Neuronal stem cell (in vitro differentiated cells): ENCODE measurements at regions not wholly inside any gene's neighbourhood (a gene's known extent, or its start where the extent isn't known, plus 50 kb on each side); places are given as distances from the start of the nearest gene placed in this dataset.

Source experiments
- DNase-seq: peaks from one replicate; pipeline ENCODE4 v3.0.0-alpha.2; 2013; ENCODE audit warnings: low spot score
- H2AFZ ChIP-seq: one replicate; pipeline ENCODE4 v1.6.1; 2013; ENCODE audit warnings: mild to moderate bottlenecking, low read length, inconsistent platforms
- H2AK5ac ChIP-seq: 2 replicates; pipeline ENCODE4 v1.6.1; 2013; ENCODE audit warnings: low read depth, mild to moderate bottlenecking, inconsistent platforms, low read length, moderate library complexity, mixed read lengths
- H2BK120ac ChIP-seq: 2 replicates; pipeline ENCODE4 v1.6.1; 2013; ENCODE audit warnings: low read depth, mild to moderate bottlenecking, inconsistent platforms, low read length, moderate library complexity, mixed read lengths
- H2BK12ac ChIP-seq: one replicate; pipeline ENCODE4 v1.6.1; 2013; ENCODE audit warnings: low read length, inconsistent platforms
- H2BK15ac ChIP-seq: 2 replicates; pipeline ENCODE4 v1.6.1; 2013; ENCODE audit warnings: mild to moderate bottlenecking, low read length, inconsistent platforms, mixed read lengths
- H2BK5ac ChIP-seq: one replicate; pipeline ENCODE4 v1.6.1; 2013; ENCODE audit warnings: inconsistent platforms, mild to moderate bottlenecking, low read length, moderate library complexity
- H3K14ac ChIP-seq: one replicate; pipeline ENCODE4 v1.6.1; 2013; ENCODE audit warnings: low read length, inconsistent platforms
- H3K18ac ChIP-seq: 2 replicates; pipeline ENCODE4 v1.6.1; 2013; ENCODE audit warnings: low read length, inconsistent platforms
- H3K23ac ChIP-seq: 2 replicates; pipeline ENCODE4 v1.6.1; 2013; ENCODE audit warnings: low read depth, mild to moderate bottlenecking, mixed read lengths, low read length, inconsistent platforms; ENCODE audit not compliant: poor library complexity
- H3K27ac ChIP-seq: replicated peaks from 3 replicates; pipeline ENCODE4 v1.5.1; 2013; ENCODE audit warnings: low read length, inconsistent platforms
- H3K27me3 ChIP-seq, 3 experiments: 2 replicates each; pipeline ENCODE4 v1.6.1; 2013; ENCODE audit warnings: low read length in 3 of 3, mild to moderate bottlenecking in 2 of 3, inconsistent platforms in 1 of 3, low read depth in 1 of 3, mixed read lengths in 1 of 3, moderate library complexity in 1 of 3; ENCODE audit not compliant: control insufficient read depth in 3 of 3, insufficient read depth in 3 of 3
- H3K36me3 ChIP-seq, 2 donors: replicated peaks in 1 of 2; 2 replicates each; pipeline ENCODE4 v1.6.1; 2013; ENCODE audit warnings: low read length in 2 of 2; ENCODE audit not compliant: control insufficient read depth in 2 of 2, insufficient read depth in 2 of 2
- H3K4ac ChIP-seq: 2 replicates; pipeline ENCODE4 v1.6.1; 2013; ENCODE audit warnings: inconsistent platforms, mild to moderate bottlenecking, low read length, moderate library complexity
- H3K4me1 ChIP-seq, 2 donors: 1 replicate in 1 of 2; 2 replicates in 1 of 2; pipeline ENCODE4 v1.6.1; 2013; ENCODE audit warnings: low read length in 2 of 2, low read depth in 1 of 2; ENCODE audit not compliant: control insufficient read depth in 2 of 2, insufficient read depth in 1 of 2
- H3K4me2 ChIP-seq: one replicate; pipeline ENCODE4 v1.6.1; 2013; ENCODE audit warnings: mild to moderate bottlenecking, low read length, inconsistent platforms; ENCODE audit not compliant: insufficient read depth, poor library complexity, severe bottlenecking
- H3K4me3 ChIP-seq, 2 donors: 2 replicates each; pipeline ENCODE4 v1.5.1; 2013; ENCODE audit warnings: low read length in 2 of 2, mild to moderate bottlenecking in 2 of 2, inconsistent platforms in 1 of 2, moderate library complexity in 1 of 2
- H3K79me1 ChIP-seq: one replicate; pipeline ENCODE4 v1.6.1; 2013; ENCODE audit warnings: low read depth, mild to moderate bottlenecking, inconsistent platforms, low read length, moderate library complexity
- H3K9ac ChIP-seq: one replicate; pipeline ENCODE4 v1.6.1; 2013; ENCODE audit warnings: mild to moderate bottlenecking, low read depth, low read length, inconsistent platforms; ENCODE audit not compliant: poor library complexity
- H3K9me3 ChIP-seq, 2 donors: replicated peaks in 1 of 2; 2 replicates each; pipeline versions ENCODE3 to v1.6.1; 2013; ENCODE audit warnings: low read length in 2 of 2, mild to moderate bottlenecking in 2 of 2, inconsistent platforms in 1 of 2, low read depth in 1 of 2, mixed read lengths in 1 of 2, moderate library complexity in 1 of 2; ENCODE audit not compliant: control insufficient read depth in 2 of 2, insufficient read depth in 1 of 2
- H4K8ac ChIP-seq: one replicate; pipeline ENCODE4 v1.6.1; 2013; ENCODE audit warnings: low read depth, mild to moderate bottlenecking, inconsistent platforms, low read length, moderate library complexity
- H4K91ac ChIP-seq: one replicate; pipeline ENCODE4 v1.6.1; 2013; ENCODE audit warnings: low read length, low read depth, mild to moderate bottlenecking, inconsistent platforms; ENCODE audit not compliant: poor library complexity
- WGBS, 2 donors: extraction: QIAGEN DNeasy Blood & Tissue Kit; methylation state at CpG; one replicate each; pipeline ENCODE4 v1.1.7; 2013; ENCODE audit warnings: missing lambda C conversion rate in 2 of 2, mixed read lengths in 1 of 2; ENCODE audit not compliant: insufficient read length in 2 of 2, insufficient replicate concordance in 1 of 2; ENCODE audit errors: extremely low coverage in 2 of 2; 5-methylcytosine and 5-hydroxymethylcytosine counted together

DNA sequence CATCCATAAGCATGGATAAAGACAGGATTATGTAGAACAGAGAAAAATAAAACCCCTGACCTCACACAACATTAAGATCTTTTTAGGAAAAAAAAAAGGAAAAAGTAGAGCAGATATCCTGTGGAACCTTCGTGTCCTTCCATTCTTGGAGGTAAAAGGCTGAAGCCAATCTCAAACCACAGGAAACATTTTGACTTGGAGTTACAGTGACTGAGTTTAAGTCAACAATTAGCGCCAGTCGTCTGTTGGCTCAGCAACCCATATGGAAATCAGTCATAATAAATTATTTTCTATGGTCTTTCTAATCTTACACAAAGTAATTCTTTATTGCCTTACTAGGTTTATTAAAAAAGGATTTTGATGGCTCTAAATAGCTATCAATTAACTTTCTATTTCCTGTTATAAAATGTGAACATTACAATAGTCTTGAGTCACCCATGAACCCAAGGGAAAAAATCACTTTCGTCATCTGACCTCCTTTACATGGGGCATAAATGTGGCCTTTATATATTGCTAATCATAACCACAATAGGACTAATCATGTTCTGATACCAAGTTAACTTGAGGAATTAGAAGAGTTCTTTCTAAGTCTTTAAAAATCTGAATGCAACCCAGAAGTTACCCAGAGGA lies 592.9 kb downstream of the TFAP2B start:
- Histone ChIP-seq H2BK5ac (no peak overlapping the region), H4K91ac (no peak overlapping the region), H3K23ac (no peak overlapping the region), H2AFZ (no peak overlapping the region), H4K8ac (no peak overlapping the region), H2BK12ac (no peak overlapping the region), H3K27ac (no peak overlapping the region), H3K18ac (no peak overlapping the region), H3K79me1 (no peaks in the 10 kb centered on the region), H2BK120ac (no peak overlapping the region), H3K4me1 (no peaks in the 10 kb centered on the region), H3K14ac (no peak overlapping the region), H3K4me3 (no peak overlapping the region), H3K36me3 (no peaks in the 10 kb centered on the region), H3K27me3 (no peaks in the 10 kb centered on the region), H3K9ac (no peak overlapping the region), H3K9me3 (no peaks in the 10 kb centered on the region), H3K4ac (no peak overlapping the region), H2BK15ac (no peak overlapping the region), H3K4me2 (no peak overlapping the region), H2AK5ac (no peak overlapping the region)
- no CpG with 5 or more reads among the region's 4 CpGs for WGBS, 2 donors
- no peak for DNase-seq

DNA sequence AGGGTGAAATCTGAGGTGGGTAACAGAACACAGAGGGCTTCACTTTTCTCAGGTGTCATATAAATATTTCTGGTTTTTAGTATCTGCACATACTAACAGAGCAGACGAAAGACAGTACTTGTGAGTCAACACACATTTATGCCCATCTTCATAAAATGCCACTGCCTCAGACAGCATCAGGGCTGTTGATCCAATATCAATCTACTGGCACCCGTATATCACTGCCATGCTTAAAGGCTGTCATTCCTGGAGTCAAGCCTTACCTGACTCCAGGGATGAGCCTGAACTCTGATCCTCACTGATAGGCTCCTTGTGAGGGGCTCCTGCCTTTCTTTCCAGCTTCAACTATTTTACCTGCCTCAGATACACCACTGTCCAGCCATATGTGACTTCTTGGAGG lies 595.7 kb downstream of the TFAP2B start:
- Histone ChIP-seq H3K14ac (no peak overlapping the region), H2BK5ac (no peak overlapping the region)
- WGBS, 2 donors, result no CpG with 5 or more reads among the region's 2 CpGs

DNA sequence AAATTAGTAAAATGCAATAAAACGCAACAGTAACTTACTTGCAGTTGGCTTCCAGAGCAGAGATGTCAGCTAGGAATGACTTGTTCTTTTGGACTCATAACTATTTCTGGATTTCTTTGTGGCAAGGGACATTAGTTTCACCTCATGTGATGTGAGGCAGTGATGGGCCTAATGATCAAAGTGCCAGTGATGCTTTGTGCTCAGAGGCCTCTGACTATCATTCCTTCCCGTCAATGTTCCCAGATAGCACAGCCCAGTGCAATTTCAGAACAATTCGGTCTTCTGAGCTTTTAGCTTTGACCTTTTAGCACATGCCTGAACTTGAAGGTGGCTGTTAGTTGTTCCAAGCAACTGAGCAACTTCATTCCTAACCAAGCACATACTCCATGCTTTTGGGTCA lies 596.8 kb downstream of the TFAP2B start:
- no peaks in the 10 kb centered on the region for H3K27me3 ChIP-seq
- no peaks in the 10 kb centered on the region for H3K4me1 ChIP-seq
- H2BK5ac ChIP-seq, result no peak overlapping the region
- no peak overlapping the region for H2AK5ac ChIP-seq
- no peak overlapping the region for H3K4me3 ChIP-seq
- no peak overlapping the region for H2BK12ac ChIP-seq
- H3K4me2 ChIP-seq, result no peak overlapping the region
- no peaks in the 10 kb centered on the region for H3K79me1 ChIP-seq
- no peaks in the 10 kb centered on the region for H3K36me3 ChIP-seq
- H4K8ac ChIP-seq, result no peak overlapping the region
- H3K9ac ChIP-seq, result peak overlapping the region; percentile 2
- WGBS, 2 donors, result no CpG with 5 or more reads among the region's 3 CpGs
- H3K23ac ChIP-seq, result no peak overlapping the region
- no peak for DNase-seq
- no peak overlapping the region for H3K14ac ChIP-seq
- no peak overlapping the region for H2BK120ac ChIP-seq
- H3K27ac ChIP-seq, result no peak overlapping the region
- H4K91ac ChIP-seq, result no peak overlapping the region
- no peaks in the 10 kb centered on the region for H3K9me3 ChIP-seq
- no peak overlapping the region for H2AFZ ChIP-seq
- H2BK15ac ChIP-seq, result no peak overlapping the region
- H3K18ac ChIP-seq, result no peak overlapping the region
- no peak overlapping the region for H3K4ac ChIP-seq

More for the DNA sequence above, 595.7 kb downstream of the TFAP2B start:
- no peak overlapping the region for H3K23ac ChIP-seq
- no peak overlapping the region for H2BK12ac ChIP-seq
- H3K4me3 ChIP-seq, result no peak overlapping the region
- H3K27ac ChIP-seq, result no peak overlapping the region
- no peaks in the 10 kb centered on the region for H3K4me1 ChIP-seq
- no peak overlapping the region for H3K4me2 ChIP-seq
- H2AFZ ChIP-seq, result no peak overlapping the region
- H3K36me3 ChIP-seq, result no peaks in the 10 kb centered on the region
- no peak overlapping the region for H2BK120ac ChIP-seq
- H3K4ac ChIP-seq, result no peak overlapping the region
- H2BK15ac ChIP-seq, result no peak overlapping the region
- no peak overlapping the region for H4K8ac ChIP-seq
- no peak overlapping the region for H3K9ac ChIP-seq
- H3K79me1 ChIP-seq, result no peaks in the 10 kb centered on the region
- no peak overlapping the region for H4K91ac ChIP-seq
- H3K18ac ChIP-seq, result no peak overlapping the region
- no peaks in the 10 kb centered on the region for H3K27me3 ChIP-seq
- DNase-seq, result no peak
- no peaks in the 10 kb centered on the region for H3K9me3 ChIP-seq
- no peak overlapping the region for H2AK5ac ChIP-seq

DNA sequence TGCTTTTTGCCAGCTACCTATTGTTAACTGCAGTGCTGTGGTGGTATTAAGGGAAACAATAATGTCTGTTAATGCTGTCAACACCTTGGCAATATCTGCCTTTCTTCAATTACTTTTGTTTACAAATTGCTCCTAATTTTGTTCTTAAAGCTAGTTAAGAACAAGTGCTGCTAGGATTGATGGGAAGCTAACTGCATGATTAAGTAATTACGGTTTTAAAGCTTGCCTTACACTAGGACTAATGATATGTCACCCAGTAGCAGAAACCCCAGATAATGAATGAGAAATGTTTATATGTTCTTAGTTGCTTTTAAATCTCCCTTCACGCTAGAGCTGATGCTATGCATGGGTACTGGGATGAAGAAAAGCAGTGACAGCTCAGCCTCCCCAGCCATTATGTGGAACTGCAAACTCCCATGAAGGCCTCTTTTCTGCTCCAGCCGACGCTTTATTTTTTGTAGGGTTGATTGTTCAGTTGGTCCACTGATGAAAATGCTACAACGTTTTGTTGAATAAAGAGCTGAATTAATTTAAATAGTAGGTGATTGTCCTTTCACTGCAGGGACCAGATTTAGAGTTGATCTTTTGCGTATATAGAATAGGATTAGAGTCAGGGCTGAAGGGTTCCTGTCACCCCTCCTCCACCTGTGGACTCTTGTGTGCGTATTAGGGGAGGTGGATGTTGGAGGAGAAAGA lies 610.5 kb downstream of the TFAP2B start:
- H2BK120ac ChIP-seq, result no peak overlapping the region

More for the DNA sequence above, 610.5 kb downstream of the TFAP2B start:
- no peak overlapping the region for H2BK12ac ChIP-seq
- no peak overlapping the region for H3K27ac ChIP-seq
- no peak overlapping the region for H3K9ac ChIP-seq
- no peak overlapping the region for H3K23ac ChIP-seq
- H2BK15ac ChIP-seq, result no peak overlapping the region
- no peak overlapping the region for H3K18ac ChIP-seq
- H3K79me1 ChIP-seq, result no peaks in the 10 kb centered on the region
- H3K4ac ChIP-seq, result no peak overlapping the region
- H4K91ac ChIP-seq, result no peak overlapping the region
- no peak overlapping the region for H2BK5ac ChIP-seq
- peak overlapping the region; percentile 51 for H2AFZ ChIP-seq
- H3K14ac ChIP-seq, result no peak overlapping the region
- DNase-seq, result peak; percentile 57
- H4K8ac ChIP-seq, result no peak overlapping the region
- H3K4me3 ChIP-seq, result no peak overlapping the region
- peaks cover 4 to 6% of the 10 kb centered on the region in 2 donors for H3K4me1 ChIP-seq
- no peaks in the 10 kb centered on the region for H3K9me3 ChIP-seq
- WGBS, 2 donors, result no CpG with 5 or more reads among the region's 7 CpGs
- no peaks in the 10 kb centered on the region for H3K36me3 ChIP-seq
- H2AK5ac ChIP-seq, result no peak overlapping the region
- no peak overlapping the region for H3K4me2 ChIP-seq
- H3K27me3 ChIP-seq, result no peaks in the 10 kb centered on the region
